ENCODE measurements at regions not wholly inside any gene's neighbourhood (a gene's known extent, or its start where the extent isn't known, plus 50 kb on each side); places are given as distances from the start of the nearest gene placed in this dataset.

GRCh38 chr18:67710639-67711038 is 194.1 kb upstream of the DSEL start:
- no peak for DNase-seq

GRCh38 chr18:67705748-67706147 is 189.2 kb upstream of the DSEL start:
- no peak for DNase-seq

- DNase-seq: no peak
Observed at GRCh38 chr18:67695684-67696083, 179.2 kb upstream of the DSEL start.

- DNase-seq: no peak
Observed at GRCh38 chr18:67694787-67695186, 178.3 kb upstream of the DSEL start.

- no peak for DNase-seq
Observed at GRCh38 chr18:67692811-67693210, 176.3 kb upstream of the DSEL start.

GRCh38 chr18:67682516-67682915 is 166.0 kb upstream of the DSEL start:
- DNase-seq: no peak

- no peak for DNase-seq
Observed at GRCh38 chr18:67677489-67677888, 161.0 kb upstream of the DSEL start.

GRCh38 chr18:67672716-67673115 is 156.2 kb upstream of the DSEL start:
- no peak for DNase-seq

- no peak for DNase-seq
Observed at GRCh38 chr18:67672155-67672554, 155.6 kb upstream of the DSEL start.

- no peak for DNase-seq
Observed at GRCh38 chr18:67670024-67670543, 153.6 kb upstream of the DSEL start.

GRCh38 chr18:67665266-67665665 is 148.7 kb upstream of the DSEL start:
- DNase-seq: no peak

- DNase-seq: no peak
Observed at GRCh38 chr18:67662996-67663395, 146.5 kb upstream of the DSEL start.

- no peak for DNase-seq
Observed at GRCh38 chr18:67661555-67661954, 145.0 kb upstream of the DSEL start.

- no peak for DNase-seq
Observed at GRCh38 chr18:67654101-67654500, 137.6 kb upstream of the DSEL start.

GRCh38 chr18:67652288-67652687 is 135.8 kb upstream of the DSEL start:
- no peak for DNase-seq

- DNase-seq: no peak
Observed at GRCh38 chr18:67651438-67651837, 134.9 kb upstream of the DSEL start.

- no peak for DNase-seq
Observed at GRCh38 chr18:67650686-67651385, 134.3 kb upstream of the DSEL start.

GRCh38 chr18:67646890-67647289 is 130.4 kb upstream of the DSEL start:
- no peak for DNase-seq

GRCh38 chr18:67644226-67644625 is 127.7 kb upstream of the DSEL start:
- DNase-seq: no peak

- no peak for DNase-seq
Observed at GRCh38 chr18:67639872-67640271, 123.4 kb upstream of the DSEL start.

GRCh38 chr18:67636597-67637385 is 120.3 kb upstream of the DSEL start:
- DNase-seq: no peak

GRCh38 chr18:67634631-67635338 is 118.3 kb upstream of the DSEL start:
- no peak for DNase-seq

- DNase-seq: no peak
Observed at GRCh38 chr18:67633939-67634338, 117.4 kb upstream of the DSEL start.

GRCh38 chr18:67621906-67622305 is 105.4 kb upstream of the DSEL start:
- no peak for DNase-seq
